ENCODE measurements at regions not wholly inside any gene's neighbourhood (a gene's known extent, or its start where the extent isn't known, plus 50 kb on each side); places are given as distances from the start of the nearest gene placed in this dataset.

DNA sequence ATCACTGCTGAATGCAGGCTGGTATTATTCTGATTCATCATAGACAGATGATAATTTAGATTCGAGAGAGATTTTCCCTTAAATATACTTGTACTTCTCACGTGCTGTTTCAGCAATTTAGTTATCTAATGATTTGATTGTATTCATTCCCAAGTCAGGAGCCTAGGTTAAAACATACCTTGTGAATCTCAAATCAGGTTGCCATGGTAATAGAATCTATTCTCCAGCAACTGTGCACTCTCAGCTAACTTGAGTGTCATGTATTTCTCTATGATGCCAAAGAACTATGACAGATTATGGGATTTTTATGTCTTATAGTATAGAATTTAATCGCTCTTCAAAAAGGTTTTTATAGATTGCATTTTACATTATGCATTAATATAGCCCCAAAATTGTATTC lies 315.3 kb downstream of the GABRG2 start:
- no peaks in the 10 kb centered on the region for H3K27me3 ChIP-seq (ENCODE audit: control insufficient read depth, extremely low read depth, insufficient read depth, low read length)
- dilution Hi-C loops (cut with MboI; ENCODE audit: extremely low pct_ligation_motif_present, low sequenced_read_pairs): no loop called here
- no peak for TF ChIP-seq EZH2 (IDR thresholded peaks at IDR 0.05; ENCODE audit: low read length)
- TF ChIP-seq, protein P1, sequence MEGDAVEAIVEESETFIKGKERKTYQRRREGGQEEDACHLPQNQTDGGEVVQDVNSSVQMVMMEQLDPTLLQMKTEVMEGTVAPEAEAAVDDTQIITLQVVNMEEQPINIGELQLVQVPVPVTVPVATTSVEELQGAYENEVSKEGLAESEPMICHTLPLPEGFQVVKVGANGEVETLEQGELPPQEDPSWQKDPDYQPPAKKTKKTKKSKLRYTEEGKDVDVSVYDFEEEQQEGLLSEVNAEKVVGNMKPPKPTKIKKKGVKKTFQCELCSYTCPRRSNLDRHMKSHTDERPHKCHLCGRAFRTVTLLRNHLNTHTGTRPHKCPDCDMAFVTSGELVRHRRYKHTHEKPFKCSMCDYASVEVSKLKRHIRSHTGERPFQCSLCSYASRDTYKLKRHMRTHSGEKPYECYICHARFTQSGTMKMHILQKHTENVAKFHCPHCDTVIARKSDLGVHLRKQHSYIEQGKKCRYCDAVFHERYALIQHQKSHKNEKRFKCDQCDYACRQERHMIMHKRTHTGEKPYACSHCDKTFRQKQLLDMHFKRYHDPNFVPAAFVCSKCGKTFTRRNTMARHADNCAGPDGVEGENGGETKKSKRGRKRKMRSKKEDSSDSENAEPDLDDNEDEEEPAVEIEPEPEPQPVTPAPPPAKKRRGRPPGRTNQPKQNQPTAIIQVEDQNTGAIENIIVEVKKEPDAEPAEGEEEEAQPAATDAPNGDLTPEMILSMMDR (optimal IDR thresholded peaks at IDR 0.05 in 1 of 3, IDR thresholded peaks at IDR 0.05 in 1 of 3, conservative IDR thresholded peaks at IDR 0.05 in 1 of 3; ENCODE audit: extremely low read depth in 1 of 3, insufficient read depth in 2 of 3, low read length in 3 of 3): no peak

DNA sequence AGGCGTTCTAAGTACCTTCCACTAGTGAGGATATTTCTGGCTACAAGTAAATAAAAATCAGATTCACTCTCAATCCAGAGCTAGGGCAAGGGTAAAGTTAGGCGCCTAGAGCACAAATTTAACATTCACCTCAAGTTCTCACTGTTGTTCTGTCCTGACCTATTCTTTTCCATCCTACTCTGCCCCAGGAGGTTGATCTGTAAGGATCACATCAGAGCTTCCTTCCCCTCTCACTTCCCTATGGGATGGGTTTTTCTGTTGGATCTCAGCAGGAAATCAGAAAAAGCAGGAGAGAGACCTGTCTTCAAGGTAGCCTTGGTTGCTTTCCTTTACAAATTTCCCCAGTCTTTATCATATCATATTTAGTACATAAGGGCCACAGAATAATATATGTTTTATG lies 316.7 kb downstream of the GABRG2 start:
- H3K4me1 ChIP-seq (ENCODE audit: control insufficient read depth, extremely low read depth, insufficient read depth, low read length): no peaks in the 10 kb centered on the region
- H3K9ac ChIP-seq (ENCODE audit: control insufficient read depth, extremely low read depth, insufficient read depth, low read length): no peak overlapping the region
- H3K79me2 ChIP-seq (ENCODE audit: control insufficient read depth, insufficient read depth, low read length): no peaks in the 10 kb centered on the region
- no peaks in the 10 kb centered on the region for H4K20me1 ChIP-seq (ENCODE audit: control insufficient read depth, extremely low read depth, insufficient read depth, low read length)
- no peaks in the 10 kb centered on the region for H3K9me1 ChIP-seq (ENCODE audit: control insufficient read depth, extremely low read depth, insufficient read depth, low read length)
- FAIRE-seq (no peak), DNase-seq (ENCODE audit: low read depth, low spot score) (no peak)
- H3K4me3 ChIP-seq (ENCODE audit: control insufficient read depth in 2 of 3, extremely low read depth in 1 of 3, insufficient read depth in 2 of 3, low read depth in 1 of 3, low read length in 3 of 3): no peak overlapping the region
- dilution Hi-C loops (cut with MboI; ENCODE audit: extremely low pct_ligation_motif_present, low sequenced_read_pairs): no loop called here
- H3K27ac ChIP-seq (ENCODE audit: control insufficient read depth, insufficient read depth, low read length): no peak overlapping the region
- H3K27me3 ChIP-seq (ENCODE audit: control insufficient read depth, extremely low read depth, insufficient read depth, low read length): no peaks in the 10 kb centered on the region
- no peaks in the 10 kb centered on the region for H3K9me3 ChIP-seq (ENCODE audit: control insufficient read depth, low read depth, low read length)
- no peak overlapping the region for H3K4me2 ChIP-seq (ENCODE audit: control insufficient read depth, extremely low read depth, insufficient read depth, low read depth, low read length)
- H2AFZ ChIP-seq (ENCODE audit: control insufficient read depth, low read length): no peak overlapping the region
- no peaks in the 10 kb centered on the region for H3K36me3 ChIP-seq (ENCODE audit: control insufficient read depth in 2 of 2, extremely low read depth in 1 of 2, insufficient read depth in 2 of 2, low read length in 2 of 2)
- no peak for TF ChIP-seq EZH2 (IDR thresholded peaks at IDR 0.05; ENCODE audit: low read length)
- TF ChIP-seq, protein P1 (optimal IDR thresholded peaks at IDR 0.05 in 1 of 3, IDR thresholded peaks at IDR 0.05 in 1 of 3, conservative IDR thresholded peaks at IDR 0.05 in 1 of 3; ENCODE audit: extremely low read depth in 1 of 3, insufficient read depth in 2 of 3, low read length in 3 of 3): no peak

More for the DNA sequence above, 315.3 kb downstream of the GABRG2 start:
- Histone ChIP-seq H2AFZ (ENCODE audit: control insufficient read depth, low read length) (no peak overlapping the region), H3K4me3 (ENCODE audit: control insufficient read depth in 2 of 3, extremely low read depth in 1 of 3, insufficient read depth in 2 of 3, low read depth in 1 of 3, low read length in 3 of 3) (no peak overlapping the region), H4K20me1 (ENCODE audit: control insufficient read depth, extremely low read depth, insufficient read depth, low read length) (no peaks in the 10 kb centered on the region), H3K9me1 (ENCODE audit: control insufficient read depth, extremely low read depth, insufficient read depth, low read length) (no peaks in the 10 kb centered on the region), H3K36me3 (ENCODE audit: control insufficient read depth in 2 of 2, extremely low read depth in 1 of 2, insufficient read depth in 2 of 2, low read length in 2 of 2) (no peaks in the 10 kb centered on the region), H3K9me3 (ENCODE audit: control insufficient read depth, low read depth, low read length) (no peaks in the 10 kb centered on the region), H3K27ac (ENCODE audit: control insufficient read depth, insufficient read depth, low read length) (no peak overlapping the region), H3K4me1 (ENCODE audit: control insufficient read depth, extremely low read depth, insufficient read depth, low read length) (no peaks in the 10 kb centered on the region), H3K4me2 (ENCODE audit: control insufficient read depth, extremely low read depth, insufficient read depth, low read depth, low read length) (no peak overlapping the region), H3K9ac (ENCODE audit: control insufficient read depth, extremely low read depth, insufficient read depth, low read length) (no peak overlapping the region), H3K79me2 (ENCODE audit: control insufficient read depth, insufficient read depth, low read length) (no peaks in the 10 kb centered on the region)
- no peak for FAIRE-seq
- DNase-seq (ENCODE audit: low read depth, low spot score): no peak

Measured in keratinocyte (primary cell).